ENCODE measurements at regions not wholly inside any gene's neighbourhood (a gene's known extent, or its start where the extent isn't known, plus 50 kb on each side); places are given as distances from the start of the nearest gene placed in this dataset.

GRCh38 chr10:131842351-131843088 lies 58.3 kb upstream of the PPP2R2D start:
- TF ChIP-seq CTCF (IDR thresholded peaks at IDR 0.05; ENCODE audit: low read depth, low read length, poor library complexity, severe bottlenecking) (no peak), EZH2phosphoT487 (IDR thresholded peaks at IDR 0.05; ENCODE audit: borderline replicate concordance, low read length) (no peak)

Measured in DOHH2 (cell line).